SU-DHL-6 (cell line): ENCODE measurements at regions not wholly inside any gene's neighbourhood (a gene's known extent, or its start where the extent isn't known, plus 50 kb on each side); places are given as distances from the start of the nearest gene placed in this dataset.

ENCODE experiments used
- CTCF ChIP-seq: fragments of 200-600 bp; sonication (generic); IDR thresholded peaks from one replicate; pipeline ENCODE4 v1.5.1; 2017; ENCODE audit warnings: antibody characterized with exemption, mild to moderate bottlenecking, low read length, moderate library complexity; ENCODE audit not compliant: insufficient read depth, poor library complexity, severe bottlenecking
- EZH2phosphoT487 ChIP-seq: fragments of 200-600 bp; sonication (generic), shearing (Covaris generic); conservative IDR thresholded peaks from 2 replicates; pipeline ENCODE4 v1.6.1; 2018; ENCODE audit warnings: mild to moderate bottlenecking, antibody characterized with exemption, low read length, moderate library complexity, mixed read lengths

DNA sequence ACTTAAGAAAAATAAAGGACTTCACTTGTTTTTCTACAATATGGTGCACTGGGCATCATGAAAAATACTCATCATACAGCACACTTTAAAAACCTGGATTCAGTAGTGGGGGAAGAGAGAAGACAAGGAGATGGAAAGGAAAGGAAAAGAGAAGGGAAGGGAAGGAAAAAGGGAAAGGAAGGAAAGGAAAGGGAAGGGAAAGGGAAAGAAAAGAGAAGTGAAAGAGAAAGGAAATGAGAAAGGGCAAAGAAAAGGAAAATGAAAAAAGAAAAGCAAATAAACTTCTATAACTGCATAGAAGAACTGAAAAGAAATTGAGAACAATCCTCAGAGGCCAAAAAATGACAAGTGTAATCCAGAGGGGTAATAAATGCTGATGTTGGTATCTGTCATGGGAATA, 388.1 kb upstream of the PKDCC start:
- TF ChIP-seq CTCF (no peak), EZH2phosphoT487 (no peak)
